ENCODE measurements at regions not wholly inside any gene's neighbourhood (a gene's known extent, or its start where the extent isn't known, plus 50 kb on each side); places are given as distances from the start of the nearest gene placed in this dataset.

GRCh38 chr13:64165826-64166225, 2750.2 kb upstream of the PCDH20 start:
- no peak for TF ChIP-seq CTCF (IDR thresholded peaks at IDR 0.05; ENCODE audit: insufficient read depth, missing control alignments)
- DNase-seq (ENCODE audit: insufficient read length, low spot score) (no peak), FAIRE-seq (peak; percentile 93)

GRCh38 chr13:64164435-64164834, 2748.8 kb upstream of the PCDH20 start:
- FAIRE-seq = no peak

DNA sequence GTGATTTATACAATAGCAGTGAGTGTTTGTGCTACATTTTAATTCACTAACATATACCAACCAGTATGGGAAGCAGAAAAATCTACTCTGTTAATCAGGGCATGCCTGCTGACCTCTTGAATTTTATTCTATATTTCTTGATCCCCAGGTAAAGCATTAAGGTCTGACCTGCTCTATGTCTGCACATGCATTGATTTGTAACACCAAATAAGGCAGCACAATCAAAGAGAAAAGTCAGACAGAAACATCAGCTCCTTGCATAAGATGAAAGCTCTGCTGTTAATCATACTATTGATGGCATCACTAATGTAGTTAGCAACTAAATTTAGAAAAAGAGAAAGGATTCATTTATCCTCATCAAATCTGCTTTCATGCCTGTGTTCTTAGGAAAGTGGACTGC, 2744.8 kb upstream of the PCDH20 start:
- peak; percentile 58 for FAIRE-seq
- DNase-seq (ENCODE audit: insufficient read length, low spot score) = no peak
- TF ChIP-seq CTCF (IDR thresholded peaks at IDR 0.05; ENCODE audit: insufficient read depth, missing control alignments) = no peak

More at GRCh38 chr13:64164435-64164834, 2748.8 kb upstream of the PCDH20 start:
- no peak for DNase-seq (ENCODE audit: insufficient read length, low spot score)
- no peak for TF ChIP-seq CTCF (IDR thresholded peaks at IDR 0.05; ENCODE audit: insufficient read depth, missing control alignments)

DNA sequence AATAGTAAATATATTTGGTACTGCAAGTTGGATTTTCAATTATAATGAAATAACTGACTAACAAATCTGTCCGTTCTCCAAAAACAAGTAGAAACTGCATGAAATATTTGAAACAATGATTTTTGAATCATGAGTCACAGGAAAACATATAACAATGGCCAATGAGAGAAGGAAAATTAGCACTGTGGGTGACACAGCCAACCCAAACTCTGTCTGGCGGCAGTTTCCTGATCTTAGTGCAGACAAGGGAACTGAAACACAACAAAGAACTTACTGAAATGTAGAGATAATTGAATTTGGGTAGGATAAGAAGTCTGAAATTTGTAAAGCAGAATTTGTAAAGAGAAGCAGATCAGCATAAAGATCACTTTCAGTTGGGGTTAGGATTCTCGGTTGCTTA, 2743.3 kb upstream of the PCDH20 start:
- TF ChIP-seq CTCF (IDR thresholded peaks at IDR 0.05; ENCODE audit: insufficient read depth, missing control alignments) = no peak
- FAIRE-seq (no peak), DNase-seq (ENCODE audit: insufficient read length, low spot score) (no peak)

- no peak for DNase-seq (ENCODE audit: insufficient read length, low spot score)
- no peak for FAIRE-seq
- peak; percentile 8 for TF ChIP-seq CTCF (IDR thresholded peaks at IDR 0.05; ENCODE audit: insufficient read depth, missing control alignments)
These were observed 2738.9 kb upstream of the PCDH20 start for GRCh38 chr13:64154514-64154913.

- FAIRE-seq = no peak
- TF ChIP-seq CTCF (IDR thresholded peaks at IDR 0.05; ENCODE audit: insufficient read depth, missing control alignments) = no peak
- no peak for DNase-seq (ENCODE audit: insufficient read length, low spot score)
These were observed 2715.0 kb upstream of the PCDH20 start for GRCh38 chr13:64130600-64130999.

- TF ChIP-seq CTCF (IDR thresholded peaks at IDR 0.05; ENCODE audit: insufficient read depth, missing control alignments) = no peak
- FAIRE-seq = no peak
- DNase-seq (ENCODE audit: insufficient read length, low spot score) = no peak
These were observed 2714.5 kb upstream of the PCDH20 start for GRCh38 chr13:64130171-64130570.
